Fibroblast of mammary gland (primary cell): ENCODE measurements at regions not wholly inside any gene's neighbourhood (a gene's known extent, or its start where the extent isn't known, plus 50 kb on each side); places are given as distances from the start of the nearest gene placed in this dataset.

Experiments
- DNase-seq: peaks from one replicate; pipeline ENCODE4 v3.0.0-alpha.2; 2010; ENCODE audit warnings: low read depth
- H3K4me3 ChIP-seq: 2 replicates; pipeline ENCODE4 v1.5.1; 2011; ENCODE audit warnings: low read depth, mild to moderate bottlenecking, low read length, moderate library complexity; ENCODE audit not compliant: control insufficient read depth
- CTCF ChIP-seq: conservative IDR thresholded peaks from 2 replicates; pipeline ENCODE4 v1.5.1; 2011; ENCODE audit warnings: low read depth, low read length, inconsistent platforms; ENCODE audit not compliant: control insufficient read depth, insufficient read depth

DNA sequence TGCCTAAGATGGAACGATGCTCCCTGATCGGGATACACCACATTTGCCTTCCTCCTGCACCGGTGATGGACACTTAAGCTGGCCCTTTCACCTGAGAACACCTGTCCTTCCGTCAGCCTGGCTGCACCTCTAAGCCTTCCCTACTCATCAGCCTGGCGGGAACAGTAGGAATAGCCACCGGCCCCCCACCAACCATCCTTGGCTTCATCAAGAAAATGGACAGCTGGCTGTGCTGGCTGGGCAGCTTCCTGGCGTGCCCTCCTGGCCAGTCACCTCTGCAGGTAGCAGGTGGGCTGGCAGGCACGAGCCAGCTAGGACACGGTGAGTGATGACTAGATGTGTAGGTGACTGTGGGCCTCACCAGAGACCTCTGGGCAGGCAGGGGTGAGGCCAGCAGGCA, 142.8 kb downstream of the CTTN start:
- no peak for DNase-seq
- no peak overlapping the region for H3K4me3 ChIP-seq
- no peak for TF ChIP-seq CTCF

- DNase-seq: no peak
- H3K4me3 ChIP-seq: no peak overlapping the region
- no peak for TF ChIP-seq CTCF
Observed at GRCh38 chr11:70541699-70542098, 143.4 kb downstream of the CTTN start.

- H3K4me3 ChIP-seq: no peak overlapping the region
- DNase-seq: no peak
- TF ChIP-seq CTCF: no peak
Observed at GRCh38 chr11:70542406-70542805, 144.1 kb downstream of the CTTN start.

- no peak overlapping the region for H3K4me3 ChIP-seq
- TF ChIP-seq CTCF: no peak
- DNase-seq: no peak
Observed at GRCh38 chr11:70542811-70543210, 144.5 kb downstream of the CTTN start.

- DNase-seq: no peak
- no peak for TF ChIP-seq CTCF
Observed at GRCh38 chr11:70543611-70544010, 145.3 kb downstream of the CTTN start.

DNA sequence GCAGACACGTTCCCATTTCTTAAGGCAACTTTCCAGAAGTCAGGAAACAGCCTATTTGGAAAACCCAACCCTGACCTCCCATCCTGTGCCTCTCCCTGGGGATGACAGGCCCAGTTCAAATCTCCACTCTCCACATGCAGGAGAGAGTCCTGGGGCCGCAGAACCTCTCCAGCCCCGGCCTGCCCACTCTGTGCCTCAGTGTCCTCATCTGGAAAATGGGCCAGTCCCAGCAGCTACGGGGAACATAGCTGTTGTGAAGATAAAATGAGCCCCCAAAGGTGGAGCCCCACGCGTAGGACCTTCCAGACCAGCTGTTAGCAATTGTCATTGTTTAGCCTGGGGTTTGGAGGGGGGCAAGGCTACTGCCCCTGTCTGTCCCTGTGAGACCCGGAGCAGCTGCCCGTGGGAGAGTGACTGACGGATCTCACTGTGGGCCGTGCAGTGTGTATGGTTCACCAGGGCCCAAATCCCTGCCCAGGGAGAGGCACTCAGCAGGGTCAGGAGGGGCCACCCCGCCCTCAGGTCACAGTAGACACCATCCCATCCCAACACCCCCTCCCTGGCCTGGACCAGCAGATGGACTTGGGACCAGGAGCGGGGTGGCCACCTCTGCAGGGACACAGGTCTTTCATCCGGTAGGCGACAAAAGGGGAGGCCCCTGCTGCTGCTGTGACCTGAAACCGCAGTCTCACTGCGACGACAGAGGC, 145.9 kb downstream of the CTTN start:
- TF ChIP-seq CTCF: no peak

More at GRCh38 chr11:70543611-70544010, 145.3 kb downstream of the CTTN start:
- no peak overlapping the region for H3K4me3 ChIP-seq

More for the DNA sequence above, 145.9 kb downstream of the CTTN start:
- no peak overlapping the region for H3K4me3 ChIP-seq
- DNase-seq: no peak
